ENCODE measurements at regions not wholly inside any gene's neighbourhood (a gene's known extent, or its start where the extent isn't known, plus 50 kb on each side); places are given as distances from the start of the nearest gene placed in this dataset.

DNA sequence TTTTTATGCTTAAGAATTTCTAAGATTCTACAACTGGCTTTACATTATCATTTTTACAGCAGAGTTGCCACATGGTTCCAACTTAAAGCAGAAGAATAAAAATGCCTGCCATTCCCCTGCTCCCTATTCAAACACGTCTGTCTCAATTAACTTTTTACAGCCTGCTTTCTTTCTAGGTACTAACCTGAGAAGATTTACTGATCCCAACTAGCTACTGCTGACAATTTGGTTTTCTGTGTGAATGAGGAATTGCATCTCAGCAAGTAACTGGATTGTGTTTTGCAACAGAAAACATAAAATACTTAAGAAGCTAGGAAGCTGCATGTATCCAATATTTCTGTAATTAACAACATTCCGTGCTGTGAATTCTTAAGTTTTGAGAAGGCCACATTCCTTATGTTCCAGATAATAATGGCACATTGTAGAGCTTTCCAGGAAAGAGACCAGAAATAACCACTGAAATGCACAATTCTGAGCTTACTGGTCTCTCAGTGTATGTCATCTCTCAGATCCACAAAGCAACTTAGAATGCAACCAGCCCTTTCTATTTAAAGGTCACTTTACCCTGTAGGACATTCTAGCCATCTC lies 306.8 kb upstream of the NMUR2 start (continued):
- TF ChIP-seq, protein P1, sequence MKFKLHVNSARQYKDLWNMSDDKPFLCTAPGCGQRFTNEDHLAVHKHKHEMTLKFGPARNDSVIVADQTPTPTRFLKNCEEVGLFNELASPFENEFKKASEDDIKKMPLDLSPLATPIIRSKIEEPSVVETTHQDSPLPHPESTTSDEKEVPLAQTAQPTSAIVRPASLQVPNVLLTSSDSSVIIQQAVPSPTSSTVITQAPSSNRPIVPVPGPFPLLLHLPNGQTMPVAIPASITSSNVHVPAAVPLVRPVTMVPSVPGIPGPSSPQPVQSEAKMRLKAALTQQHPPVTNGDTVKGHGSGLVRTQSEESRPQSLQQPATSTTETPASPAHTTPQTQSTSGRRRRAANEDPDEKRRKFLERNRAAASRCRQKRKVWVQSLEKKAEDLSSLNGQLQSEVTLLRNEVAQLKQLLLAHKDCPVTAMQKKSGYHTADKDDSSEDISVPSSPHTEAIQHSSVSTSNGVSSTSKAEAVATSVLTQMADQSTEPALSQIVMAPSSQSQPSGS (tag by site-specific recombination; IDR thresholded peaks at IDR 0.05; ENCODE audit: low read depth) = no peak
- TF ChIP-seq, protein P2, sequence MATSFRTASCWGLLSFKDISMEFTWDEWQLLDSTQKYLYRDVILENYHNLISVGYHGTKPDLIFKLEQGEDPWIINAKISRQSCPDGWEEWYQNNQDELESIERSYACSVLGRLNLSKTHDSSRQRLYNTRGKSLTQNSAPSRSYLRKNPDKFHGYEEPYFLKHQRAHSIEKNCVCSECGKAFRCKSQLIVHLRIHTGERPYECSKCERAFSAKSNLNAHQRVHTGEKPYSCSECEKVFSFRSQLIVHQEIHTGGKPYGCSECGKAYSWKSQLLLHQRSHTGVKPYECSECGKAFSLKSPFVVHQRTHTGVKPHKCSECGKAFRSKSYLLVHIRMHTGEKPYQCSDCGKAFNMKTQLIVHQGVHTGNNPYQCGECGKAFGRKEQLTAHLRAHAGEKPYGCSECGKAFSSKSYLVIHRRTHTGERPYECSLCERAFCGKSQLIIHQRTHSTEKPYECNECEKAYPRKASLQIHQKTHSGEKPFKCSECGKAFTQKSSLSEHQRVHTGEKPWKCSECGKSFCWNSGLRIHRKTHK (tag by site-specific recombination; IDR thresholded peaks at IDR 0.05) = no peak
- TF ChIP-seq ZNF37A (tag by site-specific recombination; IDR thresholded peaks at IDR 0.05) (no peak), ZBTB48 (tag by site-specific recombination; IDR thresholded peaks at IDR 0.05) (no peak), HOXA7 (CRISPR knock-in tag; IDR thresholded peaks at IDR 0.05; ENCODE audit: borderline replicate concordance) (no peak), ZNF747 (tag by site-specific recombination; IDR thresholded peaks at IDR 0.05) (no peak), ZNF292 (tag by site-specific recombination; IDR thresholded peaks at IDR 0.05; ENCODE audit: borderline replicate concordance, low read depth) (no peak), ZNF549 (tag by site-specific recombination; IDR thresholded peaks at IDR 0.05) (no peak), ZNF768 (tag by site-specific recombination; IDR thresholded peaks at IDR 0.05) (no peak), ZFP69B (tag by site-specific recombination; IDR thresholded peaks at IDR 0.05) (no peak)

DNA sequence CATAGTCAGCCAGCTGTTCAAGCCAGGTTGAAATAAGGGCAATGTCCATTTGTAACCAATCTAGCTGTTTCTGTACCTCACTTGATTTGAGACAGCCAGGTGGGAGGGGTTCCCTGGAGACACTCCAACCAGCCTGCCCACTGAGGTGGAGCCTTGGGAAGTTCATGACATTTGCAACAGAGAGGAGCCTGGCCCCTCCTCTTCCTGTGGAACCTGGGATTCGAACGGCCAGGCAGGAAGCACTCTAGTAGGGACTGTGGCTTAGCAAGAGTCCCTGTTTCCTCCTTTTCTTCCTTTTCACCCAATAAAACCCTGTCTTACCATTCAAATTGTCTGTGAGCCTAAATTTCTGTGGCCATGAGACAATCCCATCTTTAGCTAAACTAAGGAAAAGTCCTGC lies 312.3 kb upstream of the NMUR2 start:
- CTCF ChIA-PET = no interaction called here
- H3K27ac ChIP-seq (ENCODE audit: extremely low read depth, low read depth, low read length) = no peak overlapping the region
- no peaks in the 10 kb centered on the region for H3K9me3 ChIP-seq (ENCODE audit: control insufficient read depth, insufficient read depth, low read depth, low read length)
- POLR2A ChIA-PET = no interaction called here
- no peaks in the 10 kb centered on the region for H3K36me3 ChIP-seq (ENCODE audit: control insufficient read depth in 2 of 2, insufficient read depth in 1 of 2, low read length in 2 of 2)
- TF ChIP-seq, protein P3, sequence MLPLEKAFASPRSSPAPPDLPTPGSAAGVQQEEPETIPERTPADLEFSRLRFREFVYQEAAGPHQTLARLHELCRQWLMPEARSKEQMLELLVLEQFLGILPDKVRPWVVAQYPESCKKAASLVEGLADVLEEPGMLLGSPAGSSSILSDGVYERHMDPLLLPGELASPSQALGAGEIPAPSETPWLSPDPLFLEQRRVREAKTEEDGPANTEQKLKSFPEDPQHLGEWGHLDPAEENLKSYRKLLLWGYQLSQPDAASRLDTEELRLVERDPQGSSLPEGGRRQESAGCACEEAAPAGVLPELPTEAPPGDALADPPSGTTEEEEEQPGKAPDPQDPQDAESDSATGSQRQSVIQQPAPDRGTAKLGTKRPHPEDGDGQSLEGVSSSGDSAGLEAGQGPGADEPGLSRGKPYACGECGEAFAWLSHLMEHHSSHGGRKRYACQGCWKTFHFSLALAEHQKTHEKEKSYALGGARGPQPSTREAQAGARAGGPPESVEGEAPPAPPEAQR (tag by site-specific recombination; IDR thresholded peaks at IDR 0.05) = no peak
- TF ChIP-seq ZBTB7A (tag by site-specific recombination; IDR thresholded peaks at IDR 0.05; ENCODE audit: low read depth) = no peak
- TF ChIP-seq ZNF433 (tag by site-specific recombination; IDR thresholded peaks at IDR 0.05; ENCODE audit: low read depth) = no peak
- no peak for TF ChIP-seq ZNF211 (tag by site-specific recombination; IDR thresholded peaks at IDR 0.05; ENCODE audit: low read depth)
- no peak for TF ChIP-seq ZNF623 (tag by site-specific recombination; IDR thresholded peaks at IDR 0.05)
- no peak for TF ChIP-seq ZNF626 (tag by site-specific recombination; IDR thresholded peaks at IDR 0.05)
- TF ChIP-seq, protein P4, sequence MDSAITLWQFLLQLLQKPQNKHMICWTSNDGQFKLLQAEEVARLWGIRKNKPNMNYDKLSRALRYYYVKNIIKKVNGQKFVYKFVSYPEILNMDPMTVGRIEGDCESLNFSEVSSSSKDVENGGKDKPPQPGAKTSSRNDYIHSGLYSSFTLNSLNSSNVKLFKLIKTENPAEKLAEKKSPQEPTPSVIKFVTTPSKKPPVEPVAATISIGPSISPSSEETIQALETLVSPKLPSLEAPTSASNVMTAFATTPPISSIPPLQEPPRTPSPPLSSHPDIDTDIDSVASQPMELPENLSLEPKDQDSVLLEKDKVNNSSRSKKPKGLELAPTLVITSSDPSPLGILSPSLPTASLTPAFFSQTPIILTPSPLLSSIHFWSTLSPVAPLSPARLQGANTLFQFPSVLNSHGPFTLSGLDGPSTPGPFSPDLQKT (IDR thresholded peaks at IDR 0.05; ENCODE audit: borderline replicate concordance, low read depth, low read length) = no peak
- no peak for TF ChIP-seq ZNF776 (tag by site-specific recombination; IDR thresholded peaks at IDR 0.05; ENCODE audit: borderline replicate concordance)
- no peak for TF ChIP-seq ZNF404 (tag by site-specific recombination; IDR thresholded peaks at IDR 0.05)
- TF ChIP-seq, protein P5, sequence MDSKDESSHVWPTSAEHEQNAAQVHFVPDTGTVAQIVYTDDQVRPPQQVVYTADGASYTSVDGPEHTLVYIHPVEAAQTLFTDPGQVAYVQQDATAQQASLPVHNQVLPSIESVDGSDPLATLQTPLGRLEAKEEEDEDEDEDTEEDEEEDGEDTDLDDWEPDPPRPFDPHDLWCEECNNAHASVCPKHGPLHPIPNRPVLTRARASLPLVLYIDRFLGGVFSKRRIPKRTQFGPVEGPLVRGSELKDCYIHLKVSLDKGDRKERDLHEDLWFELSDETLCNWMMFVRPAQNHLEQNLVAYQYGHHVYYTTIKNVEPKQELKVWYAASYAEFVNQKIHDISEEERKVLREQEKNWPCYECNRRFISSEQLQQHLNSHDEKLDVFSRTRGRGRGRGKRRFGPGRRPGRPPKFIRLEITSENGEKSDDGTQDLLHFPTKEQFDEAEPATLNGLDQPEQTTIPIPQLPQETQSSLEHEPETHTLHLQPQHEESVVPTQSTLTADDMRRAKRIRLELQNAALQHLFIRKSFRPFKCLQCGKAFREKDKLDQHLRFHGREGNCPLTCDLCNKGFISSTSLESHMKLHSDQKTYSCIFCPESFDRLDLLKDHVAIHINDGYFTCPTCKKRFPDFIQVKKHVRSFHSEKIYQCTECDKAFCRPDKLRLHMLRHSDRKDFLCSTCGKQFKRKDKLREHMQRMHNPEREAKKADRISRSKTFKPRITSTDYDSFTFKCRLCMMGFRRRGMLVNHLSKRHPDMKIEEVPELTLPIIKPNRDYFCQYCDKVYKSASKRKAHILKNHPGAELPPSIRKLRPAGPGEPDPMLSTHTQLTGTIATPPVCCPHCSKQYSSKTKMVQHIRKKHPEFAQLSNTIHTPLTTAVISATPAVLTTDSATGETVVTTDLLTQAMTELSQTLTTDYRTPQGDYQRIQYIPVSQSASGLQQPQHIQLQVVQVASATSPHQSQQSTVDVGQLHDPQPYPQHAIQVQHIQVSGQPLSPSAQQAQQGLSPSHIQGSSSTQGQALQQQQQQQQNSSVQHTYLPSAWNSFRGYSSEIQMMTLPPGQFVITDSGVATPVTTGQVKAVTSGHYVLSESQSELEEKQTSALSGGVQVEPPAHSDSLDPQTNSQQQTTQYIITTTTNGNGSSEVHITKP (tag by site-specific recombination; IDR thresholded peaks at IDR 0.05) = no peak
- TF ChIP-seq KLF1 (tag by site-specific recombination; IDR thresholded peaks at IDR 0.05) = no peak
- no peak for TF ChIP-seq ZNF701 (tag by site-specific recombination; IDR thresholded peaks at IDR 0.05)
- TF ChIP-seq, protein P6, sequence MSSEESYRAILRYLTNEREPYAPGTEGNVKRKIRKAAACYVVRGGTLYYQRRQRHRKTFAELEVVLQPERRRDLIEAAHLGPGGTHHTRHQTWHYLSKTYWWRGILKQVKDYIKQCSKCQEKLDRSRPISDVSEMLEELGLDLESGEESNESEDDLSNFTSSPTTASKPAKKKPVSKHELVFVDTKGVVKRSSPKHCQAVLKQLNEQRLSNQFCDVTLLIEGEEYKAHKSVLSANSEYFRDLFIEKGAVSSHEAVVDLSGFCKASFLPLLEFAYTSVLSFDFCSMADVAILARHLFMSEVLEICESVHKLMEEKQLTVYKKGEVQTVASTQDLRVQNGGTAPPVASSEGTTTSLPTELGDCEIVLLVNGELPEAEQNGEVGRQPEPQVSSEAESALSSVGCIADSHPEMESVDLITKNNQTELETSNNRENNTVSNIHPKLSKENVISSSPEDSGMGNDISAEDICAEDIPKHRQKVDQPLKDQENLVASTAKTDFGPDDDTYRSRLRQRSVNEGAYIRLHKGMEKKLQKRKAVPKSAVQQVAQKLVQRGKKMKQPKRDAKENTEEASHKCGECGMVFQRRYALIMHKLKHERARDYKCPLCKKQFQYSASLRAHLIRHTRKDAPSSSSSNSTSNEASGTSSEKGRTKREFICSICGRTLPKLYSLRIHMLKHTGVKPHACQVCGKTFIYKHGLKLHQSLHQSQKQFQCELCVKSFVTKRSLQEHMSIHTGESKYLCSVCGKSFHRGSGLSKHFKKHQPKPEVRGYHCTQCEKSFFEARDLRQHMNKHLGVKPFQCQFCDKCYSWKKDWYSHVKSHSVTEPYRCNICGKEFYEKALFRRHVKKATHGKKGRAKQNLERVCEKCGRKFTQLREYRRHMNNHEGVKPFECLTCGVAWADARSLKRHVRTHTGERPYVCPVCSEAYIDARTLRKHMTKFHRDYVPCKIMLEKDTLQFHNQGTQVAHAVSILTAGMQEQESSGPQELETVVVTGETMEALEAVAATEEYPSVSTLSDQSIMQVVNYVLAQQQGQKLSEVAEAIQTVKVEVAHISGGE (tag by site-specific recombination; conservative IDR thresholded peaks at IDR 0.05; ENCODE audit: low read depth) = no peak
- H3K4me3 ChIP-seq (ENCODE audit: low read depth, low read length) = no peak overlapping the region
- H3K4me1 ChIP-seq (ENCODE audit: control insufficient read depth, insufficient read depth, low read length) = no peaks in the 10 kb centered on the region
